ENCODE measurements at regions not wholly inside any gene's neighbourhood (a gene's known extent, or its start where the extent isn't known, plus 50 kb on each side); places are given as distances from the start of the nearest gene placed in this dataset.

DNA sequence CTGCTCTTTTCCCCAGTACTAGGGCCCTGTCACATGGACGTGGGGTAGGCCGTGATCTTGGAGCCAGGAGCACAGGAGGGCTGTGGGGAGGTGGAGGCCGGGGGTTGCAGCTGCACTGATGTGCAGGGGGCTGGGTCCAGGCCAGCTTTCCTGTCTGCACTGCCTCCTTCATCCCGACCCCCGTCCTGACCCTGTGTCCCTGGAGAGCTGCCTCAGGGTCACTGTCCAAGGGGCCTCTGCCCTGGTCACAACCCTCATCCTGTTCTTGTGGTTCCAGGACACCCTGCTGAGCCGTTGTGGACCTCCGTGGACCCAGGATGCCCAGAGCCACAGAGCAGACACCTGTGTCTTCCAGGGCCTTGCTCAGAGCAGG lies 91.7 kb upstream of the ADRA2C start:
- no peaks in the 10 kb centered on the region for H3K27me3 ChIP-seq (ENCODE audit: insufficient read depth)
- H3K4me2 ChIP-seq = no peak overlapping the region
- ChIA-PET CTCF (no interaction called here), POLR2A (no interaction called here)
- H3K27ac ChIP-seq (ENCODE audit: low read depth in 2 of 2, low read length in 1 of 2) = no peak overlapping the region
- WGBS (ENCODE audit: low lambda C conversion rate) = 11% methylated on average over 3 of the region's 7 CpGs
- H3K9me3 ChIP-seq = no peaks in the 10 kb centered on the region
- no peak overlapping the region for H2AFZ ChIP-seq (ENCODE audit: low read depth)
- H3K79me2 ChIP-seq (ENCODE audit: insufficient read depth) = no peaks in the 10 kb centered on the region
- TF ChIP-seq, protein P1, sequence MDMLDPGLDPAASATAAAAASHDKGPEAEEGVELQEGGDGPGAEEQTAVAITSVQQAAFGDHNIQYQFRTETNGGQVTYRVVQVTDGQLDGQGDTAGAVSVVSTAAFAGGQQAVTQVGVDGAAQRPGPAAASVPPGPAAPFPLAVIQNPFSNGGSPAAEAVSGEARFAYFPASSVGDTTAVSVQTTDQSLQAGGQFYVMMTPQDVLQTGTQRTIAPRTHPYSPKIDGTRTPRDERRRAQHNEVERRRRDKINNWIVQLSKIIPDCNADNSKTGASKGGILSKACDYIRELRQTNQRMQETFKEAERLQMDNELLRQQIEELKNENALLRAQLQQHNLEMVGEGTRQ (IDR thresholded peaks at IDR 0.05; ENCODE audit: borderline replicate concordance, low read depth, low read length) = no peak
- no peaks in the 10 kb centered on the region for H3K9me2 ChIP-seq
- H3K9ac ChIP-seq = no peak overlapping the region
- H4K20me1 ChIP-seq (ENCODE audit: insufficient read depth) = no peaks in the 10 kb centered on the region
- no peak overlapping the region for H3K4me3 ChIP-seq (ENCODE audit: low read depth in 2 of 2, low read length in 1 of 2)
- no peak for DNase-seq
- no peaks in the 10 kb centered on the region for H3K36me3 ChIP-seq (replicated peaks in 1 of 2; ENCODE audit: control insufficient read depth in 1 of 2, insufficient read depth in 2 of 2, low read length in 1 of 2)
- no peaks in the 10 kb centered on the region for H3F3A ChIP-seq (replicated peaks; ENCODE audit: insufficient read depth)
- peaks cover 0 to 4% of the 10 kb centered on the region in 2 experiments; a peak in 1 of 4 replicates for H3K4me1 ChIP-seq (ENCODE audit: control insufficient read depth in 1 of 2, insufficient read depth in 2 of 2, low read depth in 1 of 2, low read length in 1 of 2)

DNA sequence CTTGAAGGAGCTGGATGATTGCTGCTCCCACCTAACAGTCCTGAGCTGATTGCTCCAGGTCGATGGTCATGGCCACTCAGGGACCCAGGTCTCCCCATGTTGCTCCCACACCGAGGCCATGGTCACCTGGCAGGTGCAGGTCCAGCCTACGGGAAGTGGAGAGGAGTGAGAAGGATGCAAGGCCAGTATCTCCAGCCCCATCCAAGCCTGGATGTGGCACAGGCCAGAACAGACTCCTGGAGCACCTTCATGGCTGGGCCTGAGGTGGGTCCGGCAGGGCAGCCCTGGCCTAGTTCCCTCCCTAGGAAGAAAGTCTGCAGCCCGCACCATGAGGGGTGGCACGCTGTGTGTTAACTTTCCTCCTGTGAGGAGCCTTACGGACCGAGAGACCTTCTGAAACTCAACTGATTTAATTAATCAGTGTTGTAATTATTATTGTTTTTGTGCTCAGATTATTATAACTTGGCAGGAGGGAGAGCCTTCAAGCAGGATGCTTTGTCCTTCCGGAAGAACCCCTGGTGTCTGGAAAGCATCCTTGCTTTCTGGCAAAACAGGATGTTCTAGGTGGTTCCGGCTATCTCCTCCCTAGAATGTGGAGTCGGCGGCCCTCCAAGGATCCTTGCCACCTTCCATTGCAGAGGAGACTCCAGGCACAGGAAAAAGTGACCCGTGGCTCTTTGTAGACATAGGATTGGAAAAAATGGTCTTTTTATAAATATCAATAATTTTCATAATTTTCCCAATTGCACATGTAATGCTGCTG lies 92.3 kb upstream of the ADRA2C start:
- no peaks in the 10 kb centered on the region for H3F3A ChIP-seq (replicated peaks; ENCODE audit: insufficient read depth)
- no peaks in the 10 kb centered on the region for H4K20me1 ChIP-seq (ENCODE audit: insufficient read depth)
- H3K4me2 ChIP-seq = no peak overlapping the region
- H3K27ac ChIP-seq (ENCODE audit: low read depth in 2 of 2, low read length in 1 of 2) = no peak overlapping the region
- H3K27me3 ChIP-seq (ENCODE audit: insufficient read depth) = no peaks in the 10 kb centered on the region
- ChIA-PET CTCF (no interaction called here), POLR2A (no interaction called here)
- no peaks in the 10 kb centered on the region for H3K79me2 ChIP-seq (ENCODE audit: insufficient read depth)
- H3K9ac ChIP-seq = no peak overlapping the region
- no peak overlapping the region for H2AFZ ChIP-seq (ENCODE audit: low read depth)
- no peaks in the 10 kb centered on the region for H3K9me3 ChIP-seq
- WGBS (ENCODE audit: low lambda C conversion rate) = 48% methylated on average over 13 of the region's 13 CpGs
- H3K4me1 ChIP-seq (ENCODE audit: control insufficient read depth in 1 of 2, insufficient read depth in 2 of 2, low read depth in 1 of 2, low read length in 1 of 2) = peaks cover 0 to 4% of the 10 kb centered on the region in 2 experiments; a peak in 1 of 4 replicates
- H3K9me2 ChIP-seq = no peaks in the 10 kb centered on the region
- no peaks in the 10 kb centered on the region for H3K36me3 ChIP-seq (replicated peaks in 1 of 2; ENCODE audit: control insufficient read depth in 1 of 2, insufficient read depth in 2 of 2, low read length in 1 of 2)
- TF ChIP-seq YY1 (IDR thresholded peaks at IDR 0.05; ENCODE audit: low read depth) (no peak), TAF1 (IDR thresholded peaks at IDR 0.05; ENCODE audit: borderline replicate concordance, low read depth, low read length) (no peak), NRF1 (IDR thresholded peaks at IDR 0.05; ENCODE audit: low read depth, low read length) (no peak), CHD2 (IDR thresholded peaks at IDR 0.05; ENCODE audit: low read length, partially characterized antibody) (no peak), RXRA (IDR thresholded peaks at IDR 0.05; ENCODE audit: borderline replicate concordance, low read depth) (no peak), SMC3 (IDR thresholded peaks at IDR 0.05; ENCODE audit: low read depth, low read length) (no peak), MXI1 (IDR thresholded peaks at IDR 0.05; ENCODE audit: low read depth, low read length) (no peak)
- H3K4me3 ChIP-seq (ENCODE audit: low read depth in 2 of 2, low read length in 1 of 2) = no peak overlapping the region
- no peak for DNase-seq

DNA sequence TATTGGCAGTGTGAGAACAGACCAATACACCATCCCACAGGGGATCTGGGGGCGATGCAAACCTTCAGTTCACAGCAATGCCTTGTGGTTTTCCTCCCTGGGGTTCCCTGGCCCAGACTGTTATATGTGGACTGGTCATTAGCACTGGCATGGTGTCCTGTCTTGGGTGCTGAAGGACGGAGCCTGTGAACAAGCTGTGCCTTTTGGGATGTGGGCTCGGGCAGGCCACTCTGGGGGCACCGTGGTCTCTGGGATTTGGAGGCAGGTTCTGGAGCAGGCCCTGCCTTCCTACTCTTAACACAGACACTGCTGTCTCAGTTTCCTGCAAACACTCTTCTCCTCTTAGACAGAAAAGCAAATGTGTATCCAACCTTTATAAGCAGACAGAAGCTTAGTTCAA lies 93.0 kb upstream of the ADRA2C start:
- ChIA-PET POLR2A (no interaction called here), CTCF (no interaction called here)

More for the DNA sequence above, 93.0 kb upstream of the ADRA2C start:
- Histone ChIP-seq H3K36me3 (replicated peaks in 1 of 2; ENCODE audit: control insufficient read depth in 1 of 2, insufficient read depth in 2 of 2, low read length in 1 of 2) (no peaks in the 10 kb centered on the region), H3F3A (replicated peaks; ENCODE audit: insufficient read depth) (no peaks in the 10 kb centered on the region), H3K27ac (ENCODE audit: low read depth in 2 of 2, low read length in 1 of 2) (no peak overlapping the region), H3K27me3 (ENCODE audit: insufficient read depth) (no peaks in the 10 kb centered on the region), H3K9ac (no peak overlapping the region), H3K4me2 (no peak overlapping the region), H3K4me3 (ENCODE audit: low read depth in 2 of 2, low read length in 1 of 2) (no peak overlapping the region), H4K20me1 (ENCODE audit: insufficient read depth) (no peaks in the 10 kb centered on the region), H2AFZ (ENCODE audit: low read depth) (no peak overlapping the region), H3K9me2 (no peaks in the 10 kb centered on the region), H3K4me1 (ENCODE audit: control insufficient read depth in 1 of 2, insufficient read depth in 2 of 2, low read depth in 1 of 2, low read length in 1 of 2) (peaks cover 0 to 4% of the 10 kb centered on the region in 2 experiments; a peak in 1 of 4 replicates), H3K9me3 (no peaks in the 10 kb centered on the region), H3K79me2 (ENCODE audit: insufficient read depth) (no peaks in the 10 kb centered on the region)
- TF ChIP-seq, protein P2, sequence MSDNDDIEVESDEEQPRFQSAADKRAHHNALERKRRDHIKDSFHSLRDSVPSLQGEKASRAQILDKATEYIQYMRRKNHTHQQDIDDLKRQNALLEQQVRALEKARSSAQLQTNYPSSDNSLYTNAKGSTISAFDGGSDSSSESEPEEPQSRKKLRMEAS (IDR thresholded peaks at IDR 0.05; ENCODE audit: low read depth) = no peak
- TF ChIP-seq SMC3 (IDR thresholded peaks at IDR 0.05; ENCODE audit: low read depth, low read length) (no peak), FOSL2 (IDR thresholded peaks at IDR 0.05; ENCODE audit: borderline replicate concordance, low read depth) (no peak), TEAD4 (IDR thresholded peaks at IDR 0.05; ENCODE audit: borderline replicate concordance, insufficient read depth) (no peak), POLR2AphosphoS5 (IDR thresholded peaks at IDR 0.05; ENCODE audit: low read depth, low read length) (no peak), GATA2 (CRISPR knock-in tag; IDR thresholded peaks at IDR 0.05) (no peak), FOXM1 (IDR thresholded peaks at IDR 0.05; ENCODE audit: low read depth) (no peak), TCF12 (IDR thresholded peaks at IDR 0.05) (no peak), GABPA (IDR thresholded peaks at IDR 0.05; ENCODE audit: low read depth) (no peak), RXRA (IDR thresholded peaks at IDR 0.05; ENCODE audit: borderline replicate concordance, low read depth) (no peak), NRF1 (IDR thresholded peaks at IDR 0.05; ENCODE audit: low read depth, low read length) (no peak)
- TF ChIP-seq, protein P1 (IDR thresholded peaks at IDR 0.05; ENCODE audit: borderline replicate concordance, low read depth, low read length) = no peak
- TF ChIP-seq, protein P3, sequence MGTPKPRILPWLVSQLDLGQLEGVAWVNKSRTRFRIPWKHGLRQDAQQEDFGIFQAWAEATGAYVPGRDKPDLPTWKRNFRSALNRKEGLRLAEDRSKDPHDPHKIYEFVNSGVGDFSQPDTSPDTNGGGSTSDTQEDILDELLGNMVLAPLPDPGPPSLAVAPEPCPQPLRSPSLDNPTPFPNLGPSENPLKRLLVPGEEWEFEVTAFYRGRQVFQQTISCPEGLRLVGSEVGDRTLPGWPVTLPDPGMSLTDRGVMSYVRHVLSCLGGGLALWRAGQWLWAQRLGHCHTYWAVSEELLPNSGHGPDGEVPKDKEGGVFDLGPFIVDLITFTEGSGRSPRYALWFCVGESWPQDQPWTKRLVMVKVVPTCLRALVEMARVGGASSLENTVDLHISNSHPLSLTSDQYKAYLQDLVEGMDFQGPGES (IDR thresholded peaks at IDR 0.05; ENCODE audit: low read depth, low read length) = no peak
- DNase-seq = no peak
- WGBS (ENCODE audit: low lambda C conversion rate) = 8% methylated on average over 4 of the region's 4 CpGs
